WI38 (cell line): ENCODE measurements at regions not wholly inside any gene's neighbourhood (a gene's known extent, or its start where the extent isn't known, plus 50 kb on each side); places are given as distances from the start of the nearest gene placed in this dataset.
A peak's percentile ranks its signal among the peaks of the same experiment; 100 is the strongest.

Experiments used
- H3K4me3 ChIP-seq: 2 replicates; pipeline ENCODE4 v1.5.1; 2011; ENCODE audit warnings: low read depth, mild to moderate bottlenecking, control low read depth, low read length
- CTCF ChIP-seq: IDR thresholded peaks from 2 replicates; pipeline ENCODE4 v1.5.1; 2012; ENCODE audit warnings: low read depth, mild to moderate bottlenecking, control low read depth, low read length

GRCh38 chr11:119478711-119479285 lies 55.8 kb upstream of the THY1 start:
- TF ChIP-seq CTCF, result no peak
- H3K4me3 ChIP-seq, result no peak overlapping the region

GRCh38 chr11:119476666-119477331 lies 53.8 kb upstream of the THY1 start:
- no peak overlapping the region for H3K4me3 ChIP-seq
- no peak for TF ChIP-seq CTCF

GRCh38 chr11:119476038-119476437 lies 53.1 kb upstream of the THY1 start:
- no peak for TF ChIP-seq CTCF
- H3K4me3 ChIP-seq, result no peak overlapping the region

GRCh38 chr11:119474682-119475596 lies 52.0 kb upstream of the THY1 start:
- peak; percentile 95 for TF ChIP-seq CTCF
- H3K4me3 ChIP-seq, result no peak overlapping the region

GRCh38 chr11:119473901-119474681 lies 51.1 kb upstream of the THY1 start:
- TF ChIP-seq CTCF, result no peak
- no peak overlapping the region for H3K4me3 ChIP-seq

- TF ChIP-seq CTCF, result no peak
- H3K4me3 ChIP-seq, result no peak overlapping the region
These were observed 50.3 kb upstream of the THY1 start for GRCh38 chr11:119473226-119473625.
